ENCODE measurements at regions not wholly inside any gene's neighbourhood (a gene's known extent, or its start where the extent isn't known, plus 50 kb on each side); places are given as distances from the start of the nearest gene placed in this dataset.

- DNase-seq (ENCODE audit: low read depth), result peak; percentile 98
- Histone ChIP-seq H3K4me3 (ENCODE audit: low read length) (no peak overlapping the region), H3K9me3 (ENCODE audit: control insufficient read depth, low read length) (no peaks in the 10 kb centered on the region), H3K9ac (ENCODE audit: low read length) (peak overlapping the region; percentile 37), H3K36me3 (ENCODE audit: control insufficient read depth, insufficient read depth, low read length, severe bottlenecking) (no peaks in the 10 kb centered on the region), H3K27me3 (replicated peaks; ENCODE audit: control insufficient read depth, insufficient read depth, low read length) (peaks cover 4% of the 10 kb centered on the region), H3K4me1 (ENCODE audit: control insufficient read depth, insufficient read depth, low read length) (peaks cover 27% of the 10 kb centered on the region)
Measured at GRCh38 chr12:95412482-95413311, 61.3 kb upstream of the METAP2 start.

- no peaks in the 10 kb centered on the region for H3K27me3 ChIP-seq (replicated peaks; ENCODE audit: control insufficient read depth, insufficient read depth, low read length)
- peak; percentile 70 for DNase-seq (ENCODE audit: low read depth)
- no peaks in the 10 kb centered on the region for H3K9me3 ChIP-seq (ENCODE audit: control insufficient read depth, low read length)
- H3K9ac ChIP-seq (ENCODE audit: low read length), result no peak overlapping the region
- H3K4me3 ChIP-seq (ENCODE audit: low read length), result no peak overlapping the region
- no peaks in the 10 kb centered on the region for H3K36me3 ChIP-seq (ENCODE audit: control insufficient read depth, insufficient read depth, low read length, severe bottlenecking)
- peaks cover 34% of the 10 kb centered on the region for H3K4me1 ChIP-seq (ENCODE audit: control insufficient read depth, insufficient read depth, low read length)
Measured at GRCh38 chr12:95413576-95413975, 60.4 kb upstream of the METAP2 start.

- H3K9me3 ChIP-seq (ENCODE audit: control insufficient read depth, low read length), result no peaks in the 10 kb centered on the region
- DNase-seq (ENCODE audit: low read depth), result no peak
Measured at GRCh38 chr12:95415451-95415850, 58.5 kb upstream of the METAP2 start.

GRCh38 chr12:95416111-95416636, 57.8 kb upstream of the METAP2 start:
- no peak for DNase-seq (ENCODE audit: low read depth)
- Histone ChIP-seq H3K36me3 (ENCODE audit: control insufficient read depth, insufficient read depth, low read length, severe bottlenecking) (no peaks in the 10 kb centered on the region), H3K4me3 (ENCODE audit: low read length) (no peak overlapping the region), H3K27me3 (replicated peaks; ENCODE audit: control insufficient read depth, insufficient read depth, low read length) (no peaks in the 10 kb centered on the region), H3K9me3 (ENCODE audit: control insufficient read depth, low read length) (no peaks in the 10 kb centered on the region), H3K4me1 (ENCODE audit: control insufficient read depth, insufficient read depth, low read length) (peaks cover 34% of the 10 kb centered on the region), H3K9ac (ENCODE audit: low read length) (no peak overlapping the region)

More at GRCh38 chr12:95415451-95415850, 58.5 kb upstream of the METAP2 start:
- H3K9ac ChIP-seq (ENCODE audit: low read length), result no peak overlapping the region
- H3K4me1 ChIP-seq (ENCODE audit: control insufficient read depth, insufficient read depth, low read length), result peaks cover 34% of the 10 kb centered on the region
- no peak overlapping the region for H3K4me3 ChIP-seq (ENCODE audit: low read length)
- no peaks in the 10 kb centered on the region for H3K36me3 ChIP-seq (ENCODE audit: control insufficient read depth, insufficient read depth, low read length, severe bottlenecking)
- no peaks in the 10 kb centered on the region for H3K27me3 ChIP-seq (replicated peaks; ENCODE audit: control insufficient read depth, insufficient read depth, low read length)

DNA sequence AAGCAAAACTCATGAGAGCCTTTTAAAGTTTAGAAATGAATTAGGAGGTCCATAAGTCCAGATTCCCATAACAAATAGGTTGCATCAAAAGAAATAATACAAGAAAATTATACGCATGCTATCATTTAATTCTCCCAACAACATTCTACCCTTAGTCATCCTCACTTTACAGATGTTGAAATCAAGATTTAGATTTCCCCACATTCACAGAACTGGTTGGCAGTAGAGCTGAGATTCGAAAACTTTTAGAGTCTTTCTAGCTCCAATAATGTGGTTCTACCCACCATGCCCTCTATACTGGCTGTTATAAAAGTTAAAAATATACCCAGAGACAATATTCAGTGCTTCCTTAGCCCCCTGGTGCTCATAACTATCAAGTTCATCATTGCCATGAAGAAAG, 56.6 kb upstream of the METAP2 start:
- H3K9me3 ChIP-seq (ENCODE audit: control insufficient read depth, low read length), result no peaks in the 10 kb centered on the region
- H3K4me1 ChIP-seq (ENCODE audit: control insufficient read depth, insufficient read depth, low read length), result peaks cover 32% of the 10 kb centered on the region
- H3K36me3 ChIP-seq (ENCODE audit: control insufficient read depth, insufficient read depth, low read length, severe bottlenecking), result no peaks in the 10 kb centered on the region
- H3K4me3 ChIP-seq (ENCODE audit: low read length), result no peak overlapping the region
- DNase-seq (ENCODE audit: low read depth), result peak; percentile 79
- H3K27me3 ChIP-seq (replicated peaks; ENCODE audit: control insufficient read depth, insufficient read depth, low read length), result no peaks in the 10 kb centered on the region
- peak overlapping the region; percentile 29 for H3K9ac ChIP-seq (ENCODE audit: low read length)

DNA sequence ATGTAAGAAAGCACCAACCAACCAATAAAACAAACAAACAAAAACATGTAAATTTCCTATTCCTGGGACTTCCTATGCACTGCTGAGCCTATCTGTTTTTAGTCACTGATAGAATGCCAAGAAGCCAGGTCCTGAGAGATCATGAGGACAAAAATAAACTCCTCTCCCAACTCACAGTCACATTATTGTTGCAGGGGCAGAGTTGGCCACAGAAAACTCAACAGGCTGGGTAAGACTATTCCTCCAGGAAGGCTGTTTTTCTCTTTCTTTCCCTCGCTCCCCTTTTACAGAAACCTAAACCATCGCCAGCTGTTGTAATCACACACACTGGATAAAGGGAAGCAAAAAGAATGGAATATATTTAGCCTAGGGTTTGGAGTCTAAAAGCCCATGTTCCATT, 55.8 kb upstream of the METAP2 start:
- Histone ChIP-seq H3K9me3 (ENCODE audit: control insufficient read depth, low read length) (no peaks in the 10 kb centered on the region), H3K4me3 (ENCODE audit: low read length) (peak overlapping the region; percentile 8), H3K36me3 (ENCODE audit: control insufficient read depth, insufficient read depth, low read length, severe bottlenecking) (no peaks in the 10 kb centered on the region), H3K4me1 (ENCODE audit: control insufficient read depth, insufficient read depth, low read length) (peaks cover 26% of the 10 kb centered on the region), H3K9ac (ENCODE audit: low read length) (peak overlapping the region; percentile 29), H3K27me3 (replicated peaks; ENCODE audit: control insufficient read depth, insufficient read depth, low read length) (no peaks in the 10 kb centered on the region)
- peak; percentile 22 for DNase-seq (ENCODE audit: low read depth)
